Hepatic stellate cell (primary cell): ENCODE measurements at regions not wholly inside any gene's neighbourhood (a gene's known extent, or its start where the extent isn't known, plus 50 kb on each side); places are given as distances from the start of the nearest gene placed in this dataset.

Experiments
- DNase-seq: peaks from one replicate; pipeline ENCODE4 v3.0.0; 2011; ENCODE audit warnings: low spot score

GRCh38 chr14:98958048-98958631, 313.9 kb downstream of the BCL11B start:
- DNase-seq, result no peak

GRCh38 chr14:98958632-98959031, 313.4 kb downstream of the BCL11B start:
- no peak for DNase-seq

GRCh38 chr14:98959410-98959809, 312.6 kb downstream of the BCL11B start:
- no peak for DNase-seq

- DNase-seq, result no peak
Observed at GRCh38 chr14:98959958-98960616, 311.9 kb downstream of the BCL11B start.

GRCh38 chr14:98960617-98961013, 311.4 kb downstream of the BCL11B start:
- DNase-seq, result no peak

GRCh38 chr14:98961191-98961590, 310.8 kb downstream of the BCL11B start:
- no peak for DNase-seq

GRCh38 chr14:98962118-98962517, 309.9 kb downstream of the BCL11B start:
- no peak for DNase-seq

GRCh38 chr14:98963610-98964009, 308.4 kb downstream of the BCL11B start:
- no peak for DNase-seq

GRCh38 chr14:98964171-98964570, 307.8 kb downstream of the BCL11B start:
- DNase-seq, result no peak

- no peak for DNase-seq
Observed at GRCh38 chr14:98965076-98965475, 306.9 kb downstream of the BCL11B start.

- DNase-seq, result no peak
Observed at GRCh38 chr14:98966016-98966415, 306.0 kb downstream of the BCL11B start.

- DNase-seq, result no peak
Observed at GRCh38 chr14:98966475-98967162, 305.4 kb downstream of the BCL11B start.

- no peak for DNase-seq
Observed at GRCh38 chr14:98974113-98974512, 297.9 kb downstream of the BCL11B start.

- DNase-seq, result no peak
Observed at GRCh38 chr14:98976271-98976670, 295.7 kb downstream of the BCL11B start.

- no peak for DNase-seq
Observed at GRCh38 chr14:98977451-98977850, 294.5 kb downstream of the BCL11B start.

- no peak for DNase-seq
Observed at GRCh38 chr14:98982986-98983385, 289.0 kb downstream of the BCL11B start.

- no peak for DNase-seq
Observed at GRCh38 chr14:98984027-98984718, 287.8 kb downstream of the BCL11B start.

- no peak for DNase-seq
Observed at GRCh38 chr14:98984719-98985041, 287.3 kb downstream of the BCL11B start.

- no peak for DNase-seq
Observed at GRCh38 chr14:98993818-98994217, 278.2 kb downstream of the BCL11B start.

GRCh38 chr14:98994561-98994960, 277.4 kb downstream of the BCL11B start:
- DNase-seq, result no peak

GRCh38 chr14:98997526-98998205, 274.3 kb downstream of the BCL11B start:
- DNase-seq, result no peak

- DNase-seq, result no peak
Observed at GRCh38 chr14:98999345-98999744, 272.7 kb downstream of the BCL11B start.
